IMR-90 (cell line): ENCODE measurements at regions not wholly inside any gene's neighbourhood (a gene's known extent, or its start where the extent isn't known, plus 50 kb on each side); places are given as distances from the start of the nearest gene placed in this dataset.

Source experiments
- ATAC-seq: fragments of 200-7000 bp; cut with Tn5 transposase; 2 replicates; pipeline ENCODE4 v1.9.1; 2020; ENCODE audit warnings: low read depth, mild to moderate bottlenecking, moderate library complexity
- BruUV-seq: library from RNA; stranded (reverse); fragments of 400-500 nt; replicated peaks from 2 replicates; lab custom pipeline; 2021; lab: Mats Ljungman, UMichigan
- CTCF ChIA-PET: fragments of 300-600 bp; formaldehyde crosslinking; extraction: SDS; loops from one replicate; lab custom pipeline; 2021; ENCODE audit warnings: antibody characterized with exemption; lab: Yijun Ruan, JAX
- POLR2A ChIA-PET: fragments of 300-600 bp; sonication (Branson Sonifier 250); formaldehyde crosslinking; loops from one replicate; lab custom pipeline; 2022; ENCODE audit warnings: antibody characterized with exemption; ENCODE audit not compliant: unreplicated experiment; lab: Charles Lee
- DNase-seq: peaks from one replicate; pipeline ENCODE4 v3.0.0; 2013
- H2AFZ ChIP-seq: replicated peaks from 2 replicates; pipeline ENCODE3; 2013; ENCODE audit warnings: low read length, mild to moderate bottlenecking; ENCODE audit not compliant: poor library complexity
- H2AK5ac ChIP-seq: 2 replicates; pipeline ENCODE4 v1.6.1; 2013; ENCODE audit warnings: low read depth, low read length, inconsistent platforms
- H2AK9ac ChIP-seq: replicated peaks from 2 replicates; pipeline ENCODE3; 2013; ENCODE audit warnings: mild to moderate bottlenecking, low read depth, low read length, moderate library complexity; ENCODE audit not compliant: poor library complexity
- H2BK120ac ChIP-seq: 2 replicates; pipeline ENCODE4 v1.6.1; 2013; ENCODE audit warnings: low read depth, low read length, inconsistent platforms
- H2BK15ac ChIP-seq: 3 replicates; pipeline ENCODE4 v1.6.1; 2013; ENCODE audit warnings: low read depth, low read length, inconsistent platforms
- H2BK20ac ChIP-seq: 2 replicates; pipeline ENCODE4 v1.6.1; 2013; ENCODE audit warnings: low read depth, mild to moderate bottlenecking, inconsistent platforms, low read length, moderate library complexity
- H2BK5ac ChIP-seq: 2 replicates; pipeline ENCODE4 v1.6.1; 2013; ENCODE audit warnings: mild to moderate bottlenecking, low read depth, low read length, inconsistent platforms; ENCODE audit not compliant: poor library complexity, severe bottlenecking
- H3K14ac ChIP-seq: replicated peaks from 2 replicates; pipeline ENCODE4 v1.6.1; 2013; ENCODE audit warnings: low read depth, low read length, inconsistent platforms
- H3K18ac ChIP-seq: 2 replicates; pipeline ENCODE4 v1.6.1; 2013; ENCODE audit warnings: low read depth, low read length, control low read depth
- H3K23ac ChIP-seq: 2 replicates; pipeline ENCODE4 v1.6.1; 2013; ENCODE audit warnings: low read depth, low read length, inconsistent platforms
- H3K27ac ChIP-seq: 2 replicates; pipeline ENCODE4 v1.5.1; 2013; ENCODE audit warnings: mild to moderate bottlenecking, control low read depth, low read length; ENCODE audit not compliant: insufficient read depth
- H3K27me3 ChIP-seq: 2 replicates; pipeline ENCODE4 v1.6.1; 2013; ENCODE audit warnings: low read length; ENCODE audit not compliant: control insufficient read depth, insufficient read depth
- H3K36me3 ChIP-seq: 2 replicates; pipeline ENCODE4 v1.6.1; 2013; ENCODE audit warnings: low read length, mixed read lengths; ENCODE audit not compliant: control insufficient read depth, insufficient read depth
- H3K4ac ChIP-seq: 2 replicates; pipeline ENCODE4 v1.6.1; 2013; ENCODE audit warnings: low read depth, low read length, inconsistent platforms
- H3K4me1 ChIP-seq: 2 replicates; pipeline ENCODE4 v1.6.1; 2013; ENCODE audit warnings: low read length, mixed read lengths; ENCODE audit not compliant: control insufficient read depth, insufficient read depth
- H3K4me2 ChIP-seq: 2 replicates; pipeline ENCODE4 v1.6.1; 2013; ENCODE audit warnings: low read depth, mild to moderate bottlenecking, control low read depth, low read length, moderate library complexity
- H3K4me3 ChIP-seq: 2 replicates; pipeline ENCODE4 v1.5.1; 2013; ENCODE audit warnings: low read depth, mild to moderate bottlenecking, control low read depth, low read length, moderate library complexity; ENCODE audit not compliant: insufficient read depth
- H3K56ac ChIP-seq: 2 replicates; pipeline ENCODE4 v1.6.1; 2013; ENCODE audit warnings: low read length, inconsistent platforms; ENCODE audit not compliant: insufficient read depth; ENCODE audit errors: extremely low read depth
- H3K79me1 ChIP-seq, 2 experiments: 2 replicates each; pipeline ENCODE4 v1.6.1; 2013; ENCODE audit warnings: low read length in 2 of 2, inconsistent platforms in 1 of 2, low read depth in 1 of 2
- H3K9ac ChIP-seq: 2 replicates; pipeline ENCODE4 v1.6.1; 2013; ENCODE audit warnings: low read depth, low read length, control low read depth
- H3K9me1 ChIP-seq: 2 replicates; pipeline ENCODE4 v1.6.1; 2013; ENCODE audit warnings: low read length, inconsistent platforms; ENCODE audit not compliant: insufficient read depth
- H3K9me3 ChIP-seq: 2 replicates; pipeline ENCODE4 v1.6.1; 2013; ENCODE audit warnings: low read length; ENCODE audit not compliant: control insufficient read depth, insufficient read depth
- H4K20me1 ChIP-seq: 2 replicates; pipeline ENCODE4 v1.6.1; 2013; ENCODE audit warnings: low read length, inconsistent platforms; ENCODE audit not compliant: insufficient read depth
- H4K5ac ChIP-seq: 2 replicates; pipeline ENCODE4 v1.6.1; 2013; ENCODE audit warnings: mild to moderate bottlenecking, low read depth, low read length, control low read depth
- H4K8ac ChIP-seq, 2 experiments: 2 replicates each; pipeline ENCODE4 v1.6.1; 2013; ENCODE audit warnings: low read depth in 2 of 2, low read length in 2 of 2, control low read depth in 1 of 2, inconsistent platforms in 1 of 2
- H4K91ac ChIP-seq: 2 replicates; pipeline ENCODE4 v1.6.1; 2013; ENCODE audit warnings: low read depth, low read length, inconsistent platforms; ENCODE audit not compliant: insufficient read depth
- CEBPB ChIP-seq: IDR thresholded peaks from 2 replicates; pipeline ENCODE4 v1.6.1; 2012; ENCODE audit warnings: low read depth, low read length, improper control_type of control experiment
- CHD1 ChIP-seq: IDR thresholded peaks from 2 replicates; pipeline ENCODE4 v1.6.1; 2012; ENCODE audit warnings: low read depth, low read length, improper control_type of control experiment
- FOS ChIP-seq: fragments of 150-350 bp; IDR thresholded peaks from 2 replicates; pipeline ENCODE4 v1.6.1; 2016; ENCODE audit warnings: low read depth, low read length
- MXI1 ChIP-seq: IDR thresholded peaks from 2 replicates; pipeline ENCODE4 v1.6.1; 2012; ENCODE audit warnings: low read depth, mild to moderate bottlenecking, low read length, moderate library complexity, borderline replicate concordance
- NFE2L2 ChIP-seq: fragments of 150-350 bp; IDR thresholded peaks from 2 replicates; pipeline ENCODE4 v1.6.1; 2016; ENCODE audit warnings: low read depth, mild to moderate bottlenecking, low read length
- RAD21 ChIP-seq: IDR thresholded peaks from 2 replicates; pipeline ENCODE4 v1.6.1; 2012; ENCODE audit warnings: low read length, improper control_type of control experiment
- RCOR1 ChIP-seq: IDR thresholded peaks from 2 replicates; pipeline ENCODE4 v1.6.1; 2012; ENCODE audit warnings: mild to moderate bottlenecking, low read length, improper control_type of control experiment; ENCODE audit not compliant: insufficient replicate concordance
- RFX5 ChIP-seq: IDR thresholded peaks from 2 replicates; pipeline ENCODE4 v1.8.0; 2012; ENCODE audit warnings: low read depth, mild to moderate bottlenecking, low read length, moderate library complexity
- SMC3 ChIP-seq: fragments of 150-350 bp; IDR thresholded peaks from 2 replicates; pipeline ENCODE4 v1.6.1; 2016; ENCODE audit warnings: low read depth, mild to moderate bottlenecking, antibody characterized with exemption, low read length, moderate library complexity
- WGBS, 2 experiments: methylation state at CpG; one replicate each; pipeline versions ENCODE4 v1.1.5 to v1.1.7; 2013; ENCODE audit warnings: missing lambda C conversion rate in 2 of 2; ENCODE audit not compliant: insufficient read length in 1 of 2; ENCODE audit errors: extremely low coverage in 2 of 2; 5-methylcytosine and 5-hydroxymethylcytosine counted together
- dilution Hi-C: fragments of 300-500 bp; cut with HindIII; formaldehyde crosslinking; loops from one replicate; pipeline ENCODE4 v1.14.3; 2018; ENCODE audit warnings: low sequenced_read_pairs; ENCODE audit not compliant: unreplicated experiment
- in situ Hi-C: fragments of 300-500 bp; cut with MboI; formaldehyde crosslinking; loops from 3 replicates; pipeline ENCODE4 v1.14.3; 2019; ENCODE audit warnings: low sequenced_read_pairs, inconsistent platforms, mixed read lengths
- intact Hi-C: fragments of 100-400 bp; cut with micrococcal nuclease; formaldehyde crosslinking; loops from 2 replicates; pipeline ENCODE4 v1.10.0; 2022
- TF ChIP-seq, protein P1 (sequence below): fragments of 150-350 bp; IDR thresholded peaks from 2 replicates; pipeline ENCODE4 v1.6.1; 2016; ENCODE audit warnings: low read depth, mild to moderate bottlenecking, low read length, moderate library complexity, borderline replicate concordance
- TF ChIP-seq, protein P2 (sequence below): conservative IDR thresholded peaks from 2 replicates; pipeline ENCODE4 v1.5.1; 2012; ENCODE audit warnings: mild to moderate bottlenecking, low read depth, low read length, improper control_type of control experiment

- in situ Hi-C loops = no loop called here
- dilution Hi-C loops = no loop called here
These were observed 57.6 kb upstream of the NANOS1 start for GRCh38 chr10:118971876-118972275.

More at GRCh38 chr10:118971876-118972275, 57.6 kb upstream of the NANOS1 start:
- Histone ChIP-seq H4K8ac (no peak overlapping the region), H3K36me3 (no peaks in the 10 kb centered on the region), H3K4me1 (no peaks in the 10 kb centered on the region), H3K9me3 (no peaks in the 10 kb centered on the region), H3K79me1 (no peaks in the 10 kb centered on the region), H3K9ac (no peak overlapping the region), H3K18ac (no peak overlapping the region), H2BK15ac (no peak overlapping the region), H2AK5ac (no peak overlapping the region), H2AFZ (peak overlapping the region; percentile 53), H3K4me3 (no peak overlapping the region), H3K4ac (no peak overlapping the region), H3K56ac (no peak overlapping the region), H4K91ac (no peak overlapping the region), H3K23ac (no peak overlapping the region), H3K14ac (no peak overlapping the region), H2BK5ac (no peak overlapping the region), H2BK120ac (no peak overlapping the region), H4K5ac (no peak overlapping the region), H3K4me2 (no peak overlapping the region), H2AK9ac (no peak overlapping the region), H3K27me3 (peaks cover 42% of the 10 kb centered on the region), H2BK20ac (no peak overlapping the region), H3K27ac (no peak overlapping the region), H4K20me1 (no peaks in the 10 kb centered on the region), H3K9me1 (no peaks in the 10 kb centered on the region)
- CTCF ChIA-PET = interaction anchor here (0.7 kb wide), 1 partner anchor 11 kb away, joined by 4 read pairs; no protein-coding TSS in a partner anchor
- BruUV-seq = no TSS peak
- intact Hi-C loops = no loop called here
- no peak for TF ChIP-seq NFE2L2
- TF ChIP-seq MXI1 = no peak
- TF ChIP-seq, protein P1, sequence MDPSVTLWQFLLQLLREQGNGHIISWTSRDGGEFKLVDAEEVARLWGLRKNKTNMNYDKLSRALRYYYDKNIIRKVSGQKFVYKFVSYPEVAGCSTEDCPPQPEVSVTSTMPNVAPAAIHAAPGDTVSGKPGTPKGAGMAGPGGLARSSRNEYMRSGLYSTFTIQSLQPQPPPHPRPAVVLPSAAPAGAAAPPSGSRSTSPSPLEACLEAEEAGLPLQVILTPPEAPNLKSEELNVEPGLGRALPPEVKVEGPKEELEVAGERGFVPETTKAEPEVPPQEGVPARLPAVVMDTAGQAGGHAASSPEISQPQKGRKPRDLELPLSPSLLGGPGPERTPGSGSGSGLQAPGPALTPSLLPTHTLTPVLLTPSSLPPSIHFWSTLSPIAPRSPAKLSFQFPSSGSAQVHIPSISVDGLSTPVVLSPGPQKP = no peak
- TF ChIP-seq RFX5 = no peak
- no peak for TF ChIP-seq FOS
- TF ChIP-seq CEBPB = no peak
- no peak for TF ChIP-seq CHD1
- TF ChIP-seq RAD21 = no peak
- no peak for TF ChIP-seq RCOR1
- no peak for TF ChIP-seq SMC3
- TF ChIP-seq, protein P2, sequence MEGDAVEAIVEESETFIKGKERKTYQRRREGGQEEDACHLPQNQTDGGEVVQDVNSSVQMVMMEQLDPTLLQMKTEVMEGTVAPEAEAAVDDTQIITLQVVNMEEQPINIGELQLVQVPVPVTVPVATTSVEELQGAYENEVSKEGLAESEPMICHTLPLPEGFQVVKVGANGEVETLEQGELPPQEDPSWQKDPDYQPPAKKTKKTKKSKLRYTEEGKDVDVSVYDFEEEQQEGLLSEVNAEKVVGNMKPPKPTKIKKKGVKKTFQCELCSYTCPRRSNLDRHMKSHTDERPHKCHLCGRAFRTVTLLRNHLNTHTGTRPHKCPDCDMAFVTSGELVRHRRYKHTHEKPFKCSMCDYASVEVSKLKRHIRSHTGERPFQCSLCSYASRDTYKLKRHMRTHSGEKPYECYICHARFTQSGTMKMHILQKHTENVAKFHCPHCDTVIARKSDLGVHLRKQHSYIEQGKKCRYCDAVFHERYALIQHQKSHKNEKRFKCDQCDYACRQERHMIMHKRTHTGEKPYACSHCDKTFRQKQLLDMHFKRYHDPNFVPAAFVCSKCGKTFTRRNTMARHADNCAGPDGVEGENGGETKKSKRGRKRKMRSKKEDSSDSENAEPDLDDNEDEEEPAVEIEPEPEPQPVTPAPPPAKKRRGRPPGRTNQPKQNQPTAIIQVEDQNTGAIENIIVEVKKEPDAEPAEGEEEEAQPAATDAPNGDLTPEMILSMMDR = no peak
- POLR2A ChIA-PET = no interaction called here
- DNase-seq (no peak), ATAC-seq (no peak)
- no CpG with 5 or more reads among the region's 3 CpGs for WGBS, 2 experiments
